Osteocyte (in vitro differentiated cells): ENCODE measurements at regions not wholly inside any gene's neighbourhood (a gene's known extent, or its start where the extent isn't known, plus 50 kb on each side); places are given as distances from the start of the nearest gene placed in this dataset.

Experiments used
- DNase-seq: peaks from one replicate; pipeline ENCODE4 v3.0.0; 2021; ENCODE audit warnings: mixed read lengths; ENCODE audit not compliant: unreplicated experiment; ENCODE audit errors: extremely low spot score
- H3K27ac Mint-ChIP-seq: one replicate; pipeline ENCODE4 v1.8.0; 2021; ENCODE audit warnings: mild to moderate bottlenecking, mixed read lengths; ENCODE audit not compliant: unreplicated experiment
- H3K27me3 Mint-ChIP-seq: one replicate; pipeline ENCODE4 v1.8.0; 2021; ENCODE audit warnings: mixed read lengths; ENCODE audit not compliant: unreplicated experiment
- H3K36me3 Mint-ChIP-seq: one replicate; pipeline ENCODE4 v1.8.0; 2021; ENCODE audit warnings: mixed read lengths; ENCODE audit not compliant: unreplicated experiment
- H3K4me1 Mint-ChIP-seq: one replicate; pipeline ENCODE4 v1.8.0; 2021; ENCODE audit warnings: mixed read lengths; ENCODE audit not compliant: unreplicated experiment
- H3K4me3 Mint-ChIP-seq: one replicate; pipeline ENCODE4 v1.8.0; 2021; ENCODE audit warnings: mild to moderate bottlenecking, moderate library complexity, mixed read lengths; ENCODE audit not compliant: unreplicated experiment
- H3K9me3 Mint-ChIP-seq: one replicate; pipeline ENCODE4 v1.8.0; 2021; ENCODE audit warnings: mixed read lengths; ENCODE audit not compliant: unreplicated experiment
- TF ChIP-seq, protein P1 (sequence below): fragments of 200-600 bp; sonication (generic); IDR thresholded peaks from 2 replicates; pipeline ENCODE4 v1.5.0; 2021; ENCODE audit warnings: antibody characterized with exemption, mild to moderate bottlenecking, moderate library complexity

DNA sequence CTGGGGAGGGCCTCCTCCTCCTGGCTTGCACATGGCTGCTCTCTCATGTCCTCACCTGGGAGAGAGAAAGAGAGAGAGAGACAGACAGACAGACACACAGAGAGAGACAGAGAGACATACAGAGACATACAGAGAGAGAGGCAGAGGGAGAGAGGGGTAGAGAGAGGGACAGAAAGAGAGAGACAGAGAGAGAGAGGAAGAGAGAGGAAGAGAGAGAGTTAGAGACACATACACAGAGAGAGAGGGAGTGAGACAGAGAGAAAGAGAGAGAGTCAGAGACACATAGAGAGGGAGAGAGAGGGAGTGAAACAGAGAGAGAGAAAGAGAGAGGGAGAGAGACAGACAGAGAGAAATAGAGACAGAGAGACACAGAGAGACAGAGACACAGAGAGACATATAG, 103.6 kb upstream of the ESRRB start:
- TF ChIP-seq, protein P1, sequence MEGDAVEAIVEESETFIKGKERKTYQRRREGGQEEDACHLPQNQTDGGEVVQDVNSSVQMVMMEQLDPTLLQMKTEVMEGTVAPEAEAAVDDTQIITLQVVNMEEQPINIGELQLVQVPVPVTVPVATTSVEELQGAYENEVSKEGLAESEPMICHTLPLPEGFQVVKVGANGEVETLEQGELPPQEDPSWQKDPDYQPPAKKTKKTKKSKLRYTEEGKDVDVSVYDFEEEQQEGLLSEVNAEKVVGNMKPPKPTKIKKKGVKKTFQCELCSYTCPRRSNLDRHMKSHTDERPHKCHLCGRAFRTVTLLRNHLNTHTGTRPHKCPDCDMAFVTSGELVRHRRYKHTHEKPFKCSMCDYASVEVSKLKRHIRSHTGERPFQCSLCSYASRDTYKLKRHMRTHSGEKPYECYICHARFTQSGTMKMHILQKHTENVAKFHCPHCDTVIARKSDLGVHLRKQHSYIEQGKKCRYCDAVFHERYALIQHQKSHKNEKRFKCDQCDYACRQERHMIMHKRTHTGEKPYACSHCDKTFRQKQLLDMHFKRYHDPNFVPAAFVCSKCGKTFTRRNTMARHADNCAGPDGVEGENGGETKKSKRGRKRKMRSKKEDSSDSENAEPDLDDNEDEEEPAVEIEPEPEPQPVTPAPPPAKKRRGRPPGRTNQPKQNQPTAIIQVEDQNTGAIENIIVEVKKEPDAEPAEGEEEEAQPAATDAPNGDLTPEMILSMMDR = no peak
- Mint-ChIP-seq H3K9me3 (no peaks in the 10 kb centered on the region), H3K27me3 (peaks cover 12% of the 10 kb centered on the region), H3K4me1 (no peaks in the 10 kb centered on the region), H3K4me3 (no peak overlapping the region), H3K27ac (no peak overlapping the region), H3K36me3 (no peaks in the 10 kb centered on the region)
- peak; percentile 23 for DNase-seq

DNA sequence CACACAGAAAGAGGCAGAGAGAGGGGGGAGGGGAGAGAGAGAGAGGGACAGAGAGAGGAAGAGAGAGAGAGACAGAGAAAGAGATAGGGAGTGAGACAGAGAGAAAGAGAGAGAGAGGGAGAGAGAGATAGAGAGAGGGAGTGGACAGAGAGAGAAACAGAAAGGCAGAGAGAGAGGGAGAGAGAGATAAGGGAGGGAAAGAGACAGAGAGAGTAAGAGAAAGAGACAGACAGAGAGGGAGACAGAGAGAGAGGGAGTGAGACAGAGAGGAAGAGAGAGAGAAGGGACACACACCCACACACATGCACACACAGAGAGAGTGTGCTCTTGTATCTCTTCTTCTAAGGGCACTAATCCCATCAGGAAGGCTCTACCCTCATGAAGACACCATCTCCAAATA, 103.2 kb upstream of the ESRRB start:
- Mint-ChIP-seq H3K27ac (no peak overlapping the region), H3K4me1 (no peaks in the 10 kb centered on the region), H3K36me3 (no peaks in the 10 kb centered on the region), H3K9me3 (no peaks in the 10 kb centered on the region), H3K27me3 (peaks cover 12% of the 10 kb centered on the region), H3K4me3 (no peak overlapping the region)
- TF ChIP-seq, protein P1 = no peak
- no peak for DNase-seq

DNA sequence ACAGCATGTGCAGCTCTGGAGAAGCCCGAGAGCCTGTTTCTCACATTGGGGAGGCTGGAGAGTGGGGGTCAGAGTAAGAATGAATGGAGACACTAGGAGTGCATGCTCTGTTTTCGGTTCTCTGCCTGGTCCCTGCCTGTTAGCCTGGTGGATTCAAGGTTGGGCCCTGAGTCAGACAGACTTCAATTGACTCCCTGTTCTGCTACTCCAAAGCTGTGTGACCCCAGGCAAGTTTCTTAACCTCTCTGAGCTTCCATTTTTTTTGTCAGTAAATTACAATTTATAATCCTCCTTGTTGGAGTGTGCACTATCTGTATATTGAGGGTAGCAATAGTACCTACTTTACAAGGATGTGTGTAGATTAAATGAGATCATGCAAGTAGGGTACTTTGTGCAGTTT, 102.6 kb upstream of the ESRRB start:
- no peak overlapping the region for H3K27ac Mint-ChIP-seq
- peaks cover 12% of the 10 kb centered on the region for H3K27me3 Mint-ChIP-seq
- peak; percentile 59 for DNase-seq
- no peaks in the 10 kb centered on the region for H3K36me3 Mint-ChIP-seq
- no peak overlapping the region for H3K4me3 Mint-ChIP-seq
- no peaks in the 10 kb centered on the region for H3K9me3 Mint-ChIP-seq
- TF ChIP-seq, protein P1 = no peak
- no peaks in the 10 kb centered on the region for H3K4me1 Mint-ChIP-seq

DNA sequence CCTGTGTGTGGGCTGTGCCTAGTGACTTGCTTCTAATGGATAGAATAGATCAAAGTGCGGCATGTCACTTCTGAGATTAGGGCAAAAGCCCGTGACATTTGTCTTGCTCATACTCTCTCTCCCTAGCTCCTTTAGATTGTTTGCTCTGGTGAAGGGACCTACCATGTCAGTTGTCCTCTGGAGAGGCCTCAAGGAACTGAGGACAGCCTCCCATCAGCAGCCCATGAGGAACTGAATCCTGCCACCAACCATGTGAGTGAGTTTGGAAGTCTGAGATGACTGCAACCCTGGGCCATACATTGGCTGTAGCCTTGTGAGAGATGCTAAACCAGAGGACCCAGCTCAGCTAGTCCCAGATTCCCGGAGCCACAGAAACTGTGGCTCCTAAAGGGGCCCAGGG, 101.6 kb upstream of the ESRRB start:
- no peak overlapping the region for H3K4me3 Mint-ChIP-seq
- H3K4me1 Mint-ChIP-seq = no peaks in the 10 kb centered on the region
- DNase-seq = peak; percentile 70
- no peak overlapping the region for H3K27ac Mint-ChIP-seq
- H3K36me3 Mint-ChIP-seq = no peaks in the 10 kb centered on the region
- TF ChIP-seq, protein P1 = no peak
- H3K9me3 Mint-ChIP-seq = no peaks in the 10 kb centered on the region
- H3K27me3 Mint-ChIP-seq = peaks cover 2% of the 10 kb centered on the region

DNA sequence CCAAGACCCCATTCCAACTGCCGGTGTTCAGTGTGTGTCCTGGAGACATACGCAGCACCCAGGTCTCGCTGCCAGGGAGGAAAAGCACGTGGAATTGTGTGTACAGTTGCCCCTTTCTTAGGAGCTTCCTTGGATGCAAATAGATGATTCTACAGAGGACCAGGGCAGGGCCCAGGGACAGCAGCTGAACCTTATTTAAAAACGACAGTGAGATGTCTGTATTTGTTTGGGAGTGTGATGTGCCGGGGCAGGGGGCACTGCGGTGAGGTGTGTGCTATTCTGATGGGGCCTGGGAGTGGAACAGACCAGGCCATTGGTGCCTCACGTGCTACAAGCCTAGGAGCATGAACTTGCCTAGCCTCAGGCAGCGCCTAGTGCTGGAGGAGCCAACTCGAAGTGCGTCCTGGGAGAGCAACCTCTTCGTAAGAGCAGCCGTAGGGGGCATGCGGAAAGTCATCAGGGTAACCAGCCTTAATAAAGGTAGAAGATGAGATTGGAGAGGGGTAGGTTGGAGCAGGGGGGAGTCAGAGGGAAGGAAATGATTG, 98.3 kb upstream of the ESRRB start:
- peak; percentile 63 for DNase-seq
- Mint-ChIP-seq H3K4me3 (no peak overlapping the region), H3K36me3 (no peaks in the 10 kb centered on the region), H3K27me3 (peaks cover 3% of the 10 kb centered on the region), H3K9me3 (no peaks in the 10 kb centered on the region), H3K27ac (no peak overlapping the region), H3K4me1 (no peaks in the 10 kb centered on the region)
- TF ChIP-seq, protein P1 = no peak
